ENCODE measurements at regions not wholly inside any gene's neighbourhood (a gene's known extent, or its start where the extent isn't known, plus 50 kb on each side); places are given as distances from the start of the nearest gene placed in this dataset.

DNA sequence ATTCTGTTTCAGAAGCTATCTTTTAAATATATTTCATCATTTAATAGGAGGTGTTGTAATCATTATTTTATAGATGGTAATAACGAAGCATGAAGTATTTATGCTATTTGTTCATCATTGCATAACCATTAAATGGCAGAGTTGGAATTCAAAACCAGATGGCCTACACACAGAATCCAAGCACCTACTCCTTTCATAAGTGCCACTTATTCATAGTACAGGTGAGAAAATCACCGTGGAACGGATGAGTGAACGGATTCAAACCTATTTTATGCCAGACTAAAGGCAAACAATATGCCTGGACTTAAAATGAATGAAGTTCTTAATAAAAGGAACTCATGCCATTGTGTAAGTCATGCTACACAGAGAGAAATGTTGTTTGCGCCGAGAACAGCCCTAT lies 397.9 kb upstream of the ADGRB3 start:
- TF ChIP-seq MAX (IDR thresholded peaks at IDR 0.05) (no peak), EP300 (IDR thresholded peaks at IDR 0.05; ENCODE audit: borderline replicate concordance) (no peak), YY1 (IDR thresholded peaks at IDR 0.05; ENCODE audit: low read depth) (no peak), CEBPB (IDR thresholded peaks at IDR 0.05) (no peak), ZBTB7A (IDR thresholded peaks at IDR 0.05; ENCODE audit: low read depth) (no peak), EGR1 (IDR thresholded peaks at IDR 0.05) (no peak), NFIC (IDR thresholded peaks at IDR 0.05) (no peak), TAF1 (IDR thresholded peaks at IDR 0.05; ENCODE audit: low read depth) (no peak), CREB1 (IDR thresholded peaks at IDR 0.05; ENCODE audit: low read depth) (no peak), FOXM1 (IDR thresholded peaks at IDR 0.05; ENCODE audit: borderline replicate concordance, low read depth) (no peak)
- TF ChIP-seq, protein P1, sequence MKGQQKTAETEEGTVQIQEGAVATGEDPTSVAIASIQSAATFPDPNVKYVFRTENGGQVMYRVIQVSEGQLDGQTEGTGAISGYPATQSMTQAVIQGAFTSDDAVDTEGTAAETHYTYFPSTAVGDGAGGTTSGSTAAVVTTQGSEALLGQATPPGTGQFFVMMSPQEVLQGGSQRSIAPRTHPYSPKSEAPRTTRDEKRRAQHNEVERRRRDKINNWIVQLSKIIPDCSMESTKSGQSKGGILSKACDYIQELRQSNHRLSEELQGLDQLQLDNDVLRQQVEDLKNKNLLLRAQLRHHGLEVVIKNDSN (IDR thresholded peaks at IDR 0.05): no peak
- TF ChIP-seq, protein P2, sequence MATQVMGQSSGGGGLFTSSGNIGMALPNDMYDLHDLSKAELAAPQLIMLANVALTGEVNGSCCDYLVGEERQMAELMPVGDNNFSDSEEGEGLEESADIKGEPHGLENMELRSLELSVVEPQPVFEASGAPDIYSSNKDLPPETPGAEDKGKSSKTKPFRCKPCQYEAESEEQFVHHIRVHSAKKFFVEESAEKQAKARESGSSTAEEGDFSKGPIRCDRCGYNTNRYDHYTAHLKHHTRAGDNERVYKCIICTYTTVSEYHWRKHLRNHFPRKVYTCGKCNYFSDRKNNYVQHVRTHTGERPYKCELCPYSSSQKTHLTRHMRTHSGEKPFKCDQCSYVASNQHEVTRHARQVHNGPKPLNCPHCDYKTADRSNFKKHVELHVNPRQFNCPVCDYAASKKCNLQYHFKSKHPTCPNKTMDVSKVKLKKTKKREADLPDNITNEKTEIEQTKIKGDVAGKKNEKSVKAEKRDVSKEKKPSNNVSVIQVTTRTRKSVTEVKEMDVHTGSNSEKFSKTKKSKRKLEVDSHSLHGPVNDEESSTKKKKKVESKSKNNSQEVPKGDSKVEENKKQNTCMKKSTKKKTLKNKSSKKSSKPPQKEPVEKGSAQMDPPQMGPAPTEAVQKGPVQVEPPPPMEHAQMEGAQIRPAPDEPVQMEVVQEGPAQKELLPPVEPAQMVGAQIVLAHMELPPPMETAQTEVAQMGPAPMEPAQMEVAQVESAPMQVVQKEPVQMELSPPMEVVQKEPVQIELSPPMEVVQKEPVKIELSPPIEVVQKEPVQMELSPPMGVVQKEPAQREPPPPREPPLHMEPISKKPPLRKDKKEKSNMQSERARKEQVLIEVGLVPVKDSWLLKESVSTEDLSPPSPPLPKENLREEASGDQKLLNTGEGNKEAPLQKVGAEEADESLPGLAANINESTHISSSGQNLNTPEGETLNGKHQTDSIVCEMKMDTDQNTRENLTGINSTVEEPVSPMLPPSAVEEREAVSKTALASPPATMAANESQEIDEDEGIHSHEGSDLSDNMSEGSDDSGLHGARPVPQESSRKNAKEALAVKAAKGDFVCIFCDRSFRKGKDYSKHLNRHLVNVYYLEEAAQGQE (IDR thresholded peaks at IDR 0.05; ENCODE audit: low read depth): no peak
